Pancreas (tissue), 10 donors: ENCODE measurements at regions not wholly inside any gene's neighbourhood (a gene's known extent, or its start where the extent isn't known, plus 50 kb on each side); places are given as distances from the start of the nearest gene placed in this dataset.

Experiments used
- ATAC-seq, 4 donors: fragments of 200-7000 bp; cut with Tn5 transposase; one replicate each; pipeline versions ENCODE4 v1.8.0 to v1.9.1; 2020; ENCODE audit warnings: mild to moderate bottlenecking in 4 of 4, moderate library complexity in 4 of 4
- DNase-seq, 6 donors: peaks; one replicate each; pipeline ENCODE4 v3.0.0-alpha.2; 2020
- FAIRE-seq: peaks from 2 replicates; lab custom pipeline; 2012; peaks lifted over from hg19 to GRCh38; lab: Jason Lieb, UNC
- H3K27ac ChIP-seq, 4 donors: fragments of 200-600 bp; sonication (generic); 1 replicate in 3 of 4; 2 replicates in 1 of 4; pipeline versions ENCODE4 v1.5.0 to v1.8.0; 2020
- H3K27me3 ChIP-seq, 4 donors: fragments of 200-600 bp; one replicate each; pipeline ENCODE4 v1.8.0; 2021
- H3K36me3 ChIP-seq, 3 donors: fragments of 200-600 bp; sonication (generic) in 1 of 3; one replicate each; pipeline versions ENCODE4 v1.5.0 to v1.8.0; 2020 to 2021
- H3K4me1 ChIP-seq, 3 donors: fragments of 200-600 bp; one replicate each; pipeline ENCODE4 v1.8.0; 2021
- H3K4me3 ChIP-seq, 4 donors: fragments of 200-600 bp; sonication (generic) in 2 of 4; one replicate each; pipeline versions ENCODE4 v1.5.0 to v1.8.0; 2020 to 2021
- H3K9me3 ChIP-seq, 4 donors: fragments of 200-600 bp; one replicate each; pipeline ENCODE4 v1.8.0; 2021
- CTCF ChIP-seq, 4 donors: fragments of 200-600 bp; sonication (generic) in 3 of 4; IDR thresholded peaks; one replicate each; pipeline versions ENCODE4 v1.5.0 to v1.8.0; 2021; ENCODE audit warnings: antibody characterized with exemption in 4 of 4
- WGBS, 2 donors: extraction: QIAGEN DNeasy Blood & Tissue Kit; methylation state at CpG; one replicate each; pipeline ENCODE4 v1.1.7; 2013; 5-methylcytosine and 5-hydroxymethylcytosine counted together
- intact Hi-C, 3 donors: fragments of 100-400 bp; cut with DNase I; formaldehyde crosslinking; loops; one replicate each; pipeline versions ENCODE4 v1.11.1 to v1.14.2; 2022
- donor health status: healthy with polysubstance abuse.
- donor health status: DM: no; HTN: no; CAD: no; lungs with moderate emphysema.
- donor health status: DM: no; HTN: no; CAD: no.
- donor health status: control.
- donor health status: control.
- donor health status: Bipolar disorder and iron deficiency.
- donor health status: DM: yes; HTN: yes; CAD: no.
- donor health status: DM: no; HTN: no; CAD: no.
- donor health status: DM: no; HTN: no; CAD: no.
- donor health status: DM: yes; HTN: yes; CAD: no.

GRCh38 chr4:10303291-10303690 lies 153.9 kb downstream of the ZNF518B start:
- no peaks in the 10 kb centered on the region for H3K4me1 ChIP-seq
- no peaks in the 10 kb centered on the region for H3K27me3 ChIP-seq
- FAIRE-seq (no peak), DNase-seq (no peak), ATAC-seq (no peak)
- no peak overlapping the region for H3K4me3 ChIP-seq
- H3K27ac ChIP-seq = no peak overlapping the region
- no peak for TF ChIP-seq CTCF (IDR thresholded peaks at IDR 0.05)
- 76 to 82% methylated on average over 4 of the region's 4 CpGs for WGBS, 2 donors
- intact Hi-C loops = no loop called here
- H3K9me3 ChIP-seq = no peaks in the 10 kb centered on the region
- no peaks in the 10 kb centered on the region for H3K36me3 ChIP-seq

- Histone ChIP-seq H3K36me3 (no peaks in the 10 kb centered on the region), H3K9me3 (no peaks in the 10 kb centered on the region), H3K4me1 (no peaks in the 10 kb centered on the region), H3K27me3 (no peaks in the 10 kb centered on the region), H3K27ac (no peak overlapping the region), H3K4me3 (no peak overlapping the region)
- TF ChIP-seq CTCF (IDR thresholded peaks at IDR 0.05) = no peak
- WGBS, 2 donors = 55 to 70% methylated on average over 2 of the region's 2 CpGs
- FAIRE-seq = no peak
- intact Hi-C loops = no loop called here
- no peak for ATAC-seq
- no peak for DNase-seq
Measured at GRCh38 chr4:10302096-10302495, 155.1 kb downstream of the ZNF518B start.

- no peaks in the 10 kb centered on the region for H3K4me1 ChIP-seq
- H3K27ac ChIP-seq = no peak overlapping the region
- TF ChIP-seq CTCF (IDR thresholded peaks at IDR 0.05) = no peak
- H3K4me3 ChIP-seq = no peak overlapping the region
- 35 to 39% methylated on average over 3 of the region's 3 CpGs for WGBS, 2 donors
- no peaks in the 10 kb centered on the region for H3K27me3 ChIP-seq
- H3K36me3 ChIP-seq = no peaks in the 10 kb centered on the region
- intact Hi-C loops = no loop called here
- H3K9me3 ChIP-seq = no peaks in the 10 kb centered on the region
- ATAC-seq (no peak), DNase-seq (no peak), FAIRE-seq (no peak)
Measured at GRCh38 chr4:10299601-10300000, 157.6 kb downstream of the ZNF518B start.

GRCh38 chr4:10298681-10299080 lies 158.5 kb downstream of the ZNF518B start:
- ATAC-seq = no peak
- Histone ChIP-seq H3K36me3 (no peaks in the 10 kb centered on the region), H3K27me3 (no peaks in the 10 kb centered on the region), H3K27ac (no peak overlapping the region), H3K9me3 (no peaks in the 10 kb centered on the region), H3K4me1 (no peaks in the 10 kb centered on the region), H3K4me3 (no peak overlapping the region)
- FAIRE-seq = no peak
- no peak for TF ChIP-seq CTCF (IDR thresholded peaks at IDR 0.05)
- intact Hi-C loops = no loop called here
- DNase-seq = no peak
- 68 to 88% methylated on average over 3 of the region's 3 CpGs for WGBS, 2 donors

GRCh38 chr4:10296730-10297129 lies 160.5 kb downstream of the ZNF518B start:
- TF ChIP-seq CTCF (IDR thresholded peaks at IDR 0.05) = no peak
- DNase-seq = no peak
- Histone ChIP-seq H3K36me3 (no peaks in the 10 kb centered on the region), H3K27ac (no peak overlapping the region), H3K4me3 (no peak overlapping the region), H3K4me1 (no peaks in the 10 kb centered on the region), H3K9me3 (no peaks in the 10 kb centered on the region), H3K27me3 (no peaks in the 10 kb centered on the region)
- FAIRE-seq = no peak
- WGBS, 2 donors = 25 to 28% methylated on average over 3 of the region's 3 CpGs
- intact Hi-C loops = no loop called here
- ATAC-seq = no peak
